Kidney (tissue), 13 donors: ENCODE measurements at regions not wholly inside any gene's neighbourhood (a gene's known extent, or its start where the extent isn't known, plus 50 kb on each side); places are given as distances from the start of the nearest gene placed in this dataset.

Experiments
- DNase-seq, 5 donors: peaks; one replicate each; pipeline ENCODE4 v3.0.0-alpha.2; 2013 to 2020
- FAIRE-seq: peaks from 2 replicates; lab custom pipeline; 2012; peaks lifted over from hg19 to GRCh38; lab: Jason Lieb, UNC
- H3K27ac ChIP-seq, 2 donors: one replicate each; pipeline ENCODE4 v1.7.0; 2013; ENCODE audit warnings: low read depth in 2 of 2, low read length in 2 of 2, inconsistent platforms in 1 of 2
- H3K27me3 ChIP-seq: one replicate; pipeline ENCODE4 v1.7.1; 2013; ENCODE audit warnings: low read length, inconsistent platforms; ENCODE audit not compliant: control insufficient read depth, insufficient read depth
- H3K36me3 ChIP-seq, 3 donors: one replicate each; pipeline versions ENCODE4 v1.7.0 to v1.7.1; 2013; ENCODE audit warnings: low read length in 3 of 3, control low read depth in 1 of 3, inconsistent platforms in 1 of 3; ENCODE audit not compliant: insufficient read depth in 3 of 3, control insufficient read depth in 2 of 3
- H3K4me1 ChIP-seq, 3 donors: one replicate each; pipeline versions ENCODE4 v1.7.0 to v1.7.1; 2013; ENCODE audit warnings: low read length in 3 of 3, inconsistent platforms in 1 of 3, low read depth in 1 of 3; ENCODE audit not compliant: control insufficient read depth in 2 of 3, insufficient read depth in 2 of 3
- H3K4me3 ChIP-seq, 3 donors: one replicate each; pipeline versions ENCODE4 v1.7.0 to v1.8.1; 2013; ENCODE audit warnings: low read length in 3 of 3, control low read depth in 1 of 3, inconsistent platforms in 1 of 3
- H3K9ac ChIP-seq, 3 donors: one replicate each; pipeline versions ENCODE4 v1.7.0 to v1.7.1; 2013; ENCODE audit warnings: low read length in 3 of 3, control low read depth in 1 of 3, inconsistent platforms in 1 of 3
- H3K9me3 ChIP-seq, 3 donors: one replicate each; pipeline versions ENCODE4 v1.7.0 to v1.7.1; 2013; ENCODE audit warnings: low read length in 3 of 3, control low read depth in 1 of 3, inconsistent platforms in 1 of 3; ENCODE audit not compliant: control insufficient read depth in 2 of 3, insufficient read depth in 1 of 3
- intact Hi-C: fragments of 100-400 bp; cut with DNase I; formaldehyde crosslinking; loops from one replicate; pipeline ENCODE4 v1.11.1; 2022
- TF ChIP-seq, protein P1 (sequence below): IDR thresholded peaks from 3 replicates; pipeline ENCODE4 v1.5.1; 2012; ENCODE audit warnings: mild to moderate bottlenecking, moderate library complexity, borderline replicate concordance; ENCODE audit not compliant: insufficient read depth; ENCODE audit errors: extremely low read depth
- donor health status: control.
- donor health status: control.
- donor health status: control.
- donor health status: control.
- donor health status: control.
- donor health status: DM: yes; HTN: yes; CAD: no.
- donor health status: Normal renal cell carcinoma (clear cell type).

DNA sequence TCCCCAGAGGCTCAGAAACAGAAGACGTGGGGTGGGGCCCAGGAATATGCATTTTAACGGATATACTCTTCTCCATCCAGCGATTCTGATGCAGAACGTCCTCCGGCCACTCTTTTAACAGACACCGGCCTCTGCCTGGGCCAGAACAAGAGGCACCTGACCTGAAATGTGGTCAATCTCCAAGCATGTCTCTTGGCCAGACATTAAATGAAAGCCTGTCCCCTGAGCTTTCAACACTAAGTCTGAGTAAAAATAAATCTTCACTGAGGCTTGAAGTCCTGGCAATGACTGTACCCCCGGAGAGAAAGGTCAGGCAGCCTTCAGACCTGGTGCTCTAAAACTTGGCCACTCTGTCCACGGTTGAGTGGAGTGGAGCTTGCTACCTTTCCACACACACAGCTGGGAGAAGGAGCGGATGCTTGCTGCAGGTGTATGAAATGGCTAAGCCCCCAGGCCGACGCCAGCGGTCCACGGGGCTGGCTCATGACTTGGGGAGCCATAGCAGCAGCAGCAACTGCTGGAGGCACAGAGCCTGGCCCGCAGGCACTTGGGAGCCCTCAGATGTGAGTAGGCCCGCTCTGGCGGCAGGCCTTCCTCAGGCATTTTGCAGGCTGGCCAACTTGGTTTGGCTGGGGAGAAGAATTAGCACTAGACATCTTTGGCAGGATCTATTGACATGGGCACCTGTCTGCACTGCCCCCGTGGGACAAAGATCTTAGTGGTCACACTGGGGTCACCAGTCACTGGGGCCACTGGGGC is 79.7 kb downstream of the TMEM17 start:
- Histone ChIP-seq H3K36me3 (no peaks in the 10 kb centered on the region), H3K27me3 (no peaks in the 10 kb centered on the region), H3K4me1 (peaks cover 0 to 14% (median 2%) of the 10 kb centered on the region in 3 donors), H3K27ac (peak overlapping the region in 1 of 2 donors; percentile 44), H3K9ac (no peak overlapping the region), H3K4me3 (no peak overlapping the region), H3K9me3 (no peaks in the 10 kb centered on the region)
- intact Hi-C loops, result no loop called here
- DNase-seq (peak in 1 of 5 donors; percentile 23), FAIRE-seq (no peak)
- TF ChIP-seq, protein P1, sequence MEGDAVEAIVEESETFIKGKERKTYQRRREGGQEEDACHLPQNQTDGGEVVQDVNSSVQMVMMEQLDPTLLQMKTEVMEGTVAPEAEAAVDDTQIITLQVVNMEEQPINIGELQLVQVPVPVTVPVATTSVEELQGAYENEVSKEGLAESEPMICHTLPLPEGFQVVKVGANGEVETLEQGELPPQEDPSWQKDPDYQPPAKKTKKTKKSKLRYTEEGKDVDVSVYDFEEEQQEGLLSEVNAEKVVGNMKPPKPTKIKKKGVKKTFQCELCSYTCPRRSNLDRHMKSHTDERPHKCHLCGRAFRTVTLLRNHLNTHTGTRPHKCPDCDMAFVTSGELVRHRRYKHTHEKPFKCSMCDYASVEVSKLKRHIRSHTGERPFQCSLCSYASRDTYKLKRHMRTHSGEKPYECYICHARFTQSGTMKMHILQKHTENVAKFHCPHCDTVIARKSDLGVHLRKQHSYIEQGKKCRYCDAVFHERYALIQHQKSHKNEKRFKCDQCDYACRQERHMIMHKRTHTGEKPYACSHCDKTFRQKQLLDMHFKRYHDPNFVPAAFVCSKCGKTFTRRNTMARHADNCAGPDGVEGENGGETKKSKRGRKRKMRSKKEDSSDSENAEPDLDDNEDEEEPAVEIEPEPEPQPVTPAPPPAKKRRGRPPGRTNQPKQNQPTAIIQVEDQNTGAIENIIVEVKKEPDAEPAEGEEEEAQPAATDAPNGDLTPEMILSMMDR, result no peak

DNA sequence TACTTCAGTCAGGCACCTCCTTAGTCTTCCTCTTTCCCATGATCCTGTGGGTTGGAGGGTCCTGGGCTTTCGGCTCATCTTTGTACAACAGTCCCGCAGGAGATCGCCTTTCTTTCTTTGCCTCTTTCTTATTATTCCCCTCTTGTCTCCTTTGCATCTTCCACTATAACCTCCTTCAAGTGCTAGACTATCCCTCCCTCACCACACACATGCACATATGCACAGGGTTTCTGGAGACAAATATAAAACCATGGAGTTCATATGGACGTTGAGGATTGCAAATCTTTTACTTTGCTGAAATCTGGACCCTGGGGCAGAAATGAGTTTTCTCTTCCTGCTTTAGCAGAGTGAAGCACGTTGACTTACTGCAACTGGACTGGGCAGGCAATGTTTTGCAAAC is 80.3 kb downstream of the TMEM17 start:
- intact Hi-C loops, result no loop called here
- no peak for FAIRE-seq
- TF ChIP-seq, protein P1, result no peak
- H3K9me3 ChIP-seq, result no peaks in the 10 kb centered on the region
- peaks cover 0 to 14% (median 2%) of the 10 kb centered on the region in 3 donors for H3K4me1 ChIP-seq
- peak overlapping the region in 1 of 2 donors; percentile 44 for H3K27ac ChIP-seq
- H3K36me3 ChIP-seq, result no peaks in the 10 kb centered on the region
- no peak overlapping the region for H3K9ac ChIP-seq
- no peaks in the 10 kb centered on the region for H3K27me3 ChIP-seq
- peak in 1 of 5 donors; percentile 2 for DNase-seq
- no peak overlapping the region for H3K4me3 ChIP-seq

DNA sequence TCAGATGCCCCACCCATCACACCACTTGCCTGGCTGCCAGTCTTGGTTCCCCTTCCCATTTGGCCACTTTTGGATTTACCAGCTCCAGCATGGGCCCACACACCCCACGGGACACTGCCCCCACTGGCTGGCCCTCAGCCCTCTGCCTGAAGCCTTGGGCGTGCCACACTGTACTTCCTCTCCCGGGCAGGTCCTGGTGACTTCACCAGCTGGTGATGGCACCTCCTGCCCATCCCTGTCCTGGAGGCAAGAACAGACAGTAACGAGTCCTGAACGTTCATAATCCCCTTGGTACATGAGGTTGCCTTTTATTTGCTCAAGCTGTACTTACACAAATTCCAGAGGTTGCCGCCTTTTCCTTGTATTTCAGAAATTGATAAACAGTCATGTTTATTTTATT is 81.1 kb downstream of the TMEM17 start:
- Histone ChIP-seq H3K27me3 (no peaks in the 10 kb centered on the region), H3K27ac (no peak overlapping the region), H3K9me3 (no peaks in the 10 kb centered on the region), H3K4me3 (no peak overlapping the region), H3K9ac (no peak overlapping the region), H3K36me3 (no peaks in the 10 kb centered on the region), H3K4me1 (peaks cover 0 to 14% (median 2%) of the 10 kb centered on the region in 3 donors)
- intact Hi-C loops, result no loop called here
- FAIRE-seq (no peak), DNase-seq (peak in 1 of 5 donors; percentile 31)
- TF ChIP-seq, protein P1, result no peak
